IMR-90 (cell line): ENCODE measurements at regions not wholly inside any gene's neighbourhood (a gene's known extent, or its start where the extent isn't known, plus 50 kb on each side); places are given as distances from the start of the nearest gene placed in this dataset.

Source experiments
- ATAC-seq: fragments of 200-7000 bp; cut with Tn5 transposase; 2 replicates; pipeline ENCODE4 v1.9.1; 2020; ENCODE audit warnings: low read depth, mild to moderate bottlenecking, moderate library complexity
- BruUV-seq: library from RNA; stranded (reverse); fragments of 400-500 nt; replicated peaks from 2 replicates; lab custom pipeline; 2021; lab: Mats Ljungman, UMichigan
- CTCF ChIA-PET: fragments of 300-600 bp; formaldehyde crosslinking; extraction: SDS; loops from one replicate; lab custom pipeline; 2021; ENCODE audit warnings: antibody characterized with exemption; lab: Yijun Ruan, JAX
- POLR2A ChIA-PET: fragments of 300-600 bp; sonication (Branson Sonifier 250); formaldehyde crosslinking; loops from one replicate; lab custom pipeline; 2022; ENCODE audit warnings: antibody characterized with exemption; ENCODE audit not compliant: unreplicated experiment; lab: Charles Lee
- DNase-seq: peaks from one replicate; pipeline ENCODE4 v3.0.0; 2013
- H2AFZ ChIP-seq: replicated peaks from 2 replicates; pipeline ENCODE3; 2013; ENCODE audit warnings: low read length, mild to moderate bottlenecking; ENCODE audit not compliant: poor library complexity
- H2AK5ac ChIP-seq: 2 replicates; pipeline ENCODE4 v1.6.1; 2013; ENCODE audit warnings: low read depth, low read length, inconsistent platforms
- H2AK9ac ChIP-seq: replicated peaks from 2 replicates; pipeline ENCODE3; 2013; ENCODE audit warnings: mild to moderate bottlenecking, low read depth, low read length, moderate library complexity; ENCODE audit not compliant: poor library complexity
- H2BK120ac ChIP-seq: 2 replicates; pipeline ENCODE4 v1.6.1; 2013; ENCODE audit warnings: low read depth, low read length, inconsistent platforms
- H2BK15ac ChIP-seq: 3 replicates; pipeline ENCODE4 v1.6.1; 2013; ENCODE audit warnings: low read depth, low read length, inconsistent platforms
- H2BK20ac ChIP-seq: 2 replicates; pipeline ENCODE4 v1.6.1; 2013; ENCODE audit warnings: low read depth, mild to moderate bottlenecking, inconsistent platforms, low read length, moderate library complexity
- H2BK5ac ChIP-seq: 2 replicates; pipeline ENCODE4 v1.6.1; 2013; ENCODE audit warnings: mild to moderate bottlenecking, low read depth, low read length, inconsistent platforms; ENCODE audit not compliant: poor library complexity, severe bottlenecking
- H3K14ac ChIP-seq: replicated peaks from 2 replicates; pipeline ENCODE4 v1.6.1; 2013; ENCODE audit warnings: low read depth, low read length, inconsistent platforms
- H3K18ac ChIP-seq: 2 replicates; pipeline ENCODE4 v1.6.1; 2013; ENCODE audit warnings: low read depth, low read length, control low read depth
- H3K23ac ChIP-seq: 2 replicates; pipeline ENCODE4 v1.6.1; 2013; ENCODE audit warnings: low read depth, low read length, inconsistent platforms
- H3K27ac ChIP-seq: 2 replicates; pipeline ENCODE4 v1.5.1; 2013; ENCODE audit warnings: mild to moderate bottlenecking, control low read depth, low read length; ENCODE audit not compliant: insufficient read depth
- H3K27me3 ChIP-seq: 2 replicates; pipeline ENCODE4 v1.6.1; 2013; ENCODE audit warnings: low read length; ENCODE audit not compliant: control insufficient read depth, insufficient read depth
- H3K36me3 ChIP-seq: 2 replicates; pipeline ENCODE4 v1.6.1; 2013; ENCODE audit warnings: low read length, mixed read lengths; ENCODE audit not compliant: control insufficient read depth, insufficient read depth
- H3K4ac ChIP-seq: 2 replicates; pipeline ENCODE4 v1.6.1; 2013; ENCODE audit warnings: low read depth, low read length, inconsistent platforms
- H3K4me1 ChIP-seq: 2 replicates; pipeline ENCODE4 v1.6.1; 2013; ENCODE audit warnings: low read length, mixed read lengths; ENCODE audit not compliant: control insufficient read depth, insufficient read depth
- H3K4me2 ChIP-seq: 2 replicates; pipeline ENCODE4 v1.6.1; 2013; ENCODE audit warnings: low read depth, mild to moderate bottlenecking, control low read depth, low read length, moderate library complexity
- H3K4me3 ChIP-seq: 2 replicates; pipeline ENCODE4 v1.5.1; 2013; ENCODE audit warnings: low read depth, mild to moderate bottlenecking, control low read depth, low read length, moderate library complexity; ENCODE audit not compliant: insufficient read depth
- H3K56ac ChIP-seq: 2 replicates; pipeline ENCODE4 v1.6.1; 2013; ENCODE audit warnings: low read length, inconsistent platforms; ENCODE audit not compliant: insufficient read depth; ENCODE audit errors: extremely low read depth
- H3K79me1 ChIP-seq, 2 experiments: 2 replicates each; pipeline ENCODE4 v1.6.1; 2013; ENCODE audit warnings: low read length in 2 of 2, inconsistent platforms in 1 of 2, low read depth in 1 of 2
- H3K9ac ChIP-seq: 2 replicates; pipeline ENCODE4 v1.6.1; 2013; ENCODE audit warnings: low read depth, low read length, control low read depth
- H3K9me1 ChIP-seq: 2 replicates; pipeline ENCODE4 v1.6.1; 2013; ENCODE audit warnings: low read length, inconsistent platforms; ENCODE audit not compliant: insufficient read depth
- H3K9me3 ChIP-seq: 2 replicates; pipeline ENCODE4 v1.6.1; 2013; ENCODE audit warnings: low read length; ENCODE audit not compliant: control insufficient read depth, insufficient read depth
- H4K20me1 ChIP-seq: 2 replicates; pipeline ENCODE4 v1.6.1; 2013; ENCODE audit warnings: low read length, inconsistent platforms; ENCODE audit not compliant: insufficient read depth
- H4K5ac ChIP-seq: 2 replicates; pipeline ENCODE4 v1.6.1; 2013; ENCODE audit warnings: mild to moderate bottlenecking, low read depth, low read length, control low read depth
- H4K8ac ChIP-seq, 2 experiments: 2 replicates each; pipeline ENCODE4 v1.6.1; 2013; ENCODE audit warnings: low read depth in 2 of 2, low read length in 2 of 2, control low read depth in 1 of 2, inconsistent platforms in 1 of 2
- H4K91ac ChIP-seq: 2 replicates; pipeline ENCODE4 v1.6.1; 2013; ENCODE audit warnings: low read depth, low read length, inconsistent platforms; ENCODE audit not compliant: insufficient read depth
- BHLHE40 ChIP-seq: fragments of 150-350 bp; IDR thresholded peaks from 2 replicates; pipeline ENCODE4 v1.6.1; 2016; ENCODE audit warnings: mild to moderate bottlenecking, low read depth, low read length
- CEBPB ChIP-seq: IDR thresholded peaks from 2 replicates; pipeline ENCODE4 v1.6.1; 2012; ENCODE audit warnings: low read depth, low read length, improper control_type of control experiment
- CHD1 ChIP-seq: IDR thresholded peaks from 2 replicates; pipeline ENCODE4 v1.6.1; 2012; ENCODE audit warnings: low read depth, low read length, improper control_type of control experiment
- MAFK ChIP-seq: IDR thresholded peaks from 2 replicates; pipeline ENCODE4 v1.6.1; 2012; ENCODE audit warnings: low read depth, low read length, improper control_type of control experiment
- MXI1 ChIP-seq: IDR thresholded peaks from 2 replicates; pipeline ENCODE4 v1.6.1; 2012; ENCODE audit warnings: low read depth, mild to moderate bottlenecking, low read length, moderate library complexity, borderline replicate concordance
- POLR2A ChIP-seq: IDR thresholded peaks from 2 replicates; pipeline ENCODE4 v1.6.1; 2012; ENCODE audit warnings: mild to moderate bottlenecking, low read depth, low read length
- RAD21 ChIP-seq: IDR thresholded peaks from 2 replicates; pipeline ENCODE4 v1.6.1; 2012; ENCODE audit warnings: low read length, improper control_type of control experiment
- RCOR1 ChIP-seq: IDR thresholded peaks from 2 replicates; pipeline ENCODE4 v1.6.1; 2012; ENCODE audit warnings: mild to moderate bottlenecking, low read length, improper control_type of control experiment; ENCODE audit not compliant: insufficient replicate concordance
- RFX5 ChIP-seq: IDR thresholded peaks from 2 replicates; pipeline ENCODE4 v1.8.0; 2012; ENCODE audit warnings: low read depth, mild to moderate bottlenecking, low read length, moderate library complexity
- SMC3 ChIP-seq: fragments of 150-350 bp; IDR thresholded peaks from 2 replicates; pipeline ENCODE4 v1.6.1; 2016; ENCODE audit warnings: low read depth, mild to moderate bottlenecking, antibody characterized with exemption, low read length, moderate library complexity
- WGBS, 2 experiments: methylation state at CpG; one replicate each; pipeline versions ENCODE4 v1.1.5 to v1.1.7; 2013; ENCODE audit warnings: missing lambda C conversion rate in 2 of 2; ENCODE audit not compliant: insufficient read length in 1 of 2; ENCODE audit errors: extremely low coverage in 2 of 2; 5-methylcytosine and 5-hydroxymethylcytosine counted together
- dilution Hi-C: fragments of 300-500 bp; cut with HindIII; formaldehyde crosslinking; loops from one replicate; pipeline ENCODE4 v1.14.3; 2018; ENCODE audit warnings: low sequenced_read_pairs; ENCODE audit not compliant: unreplicated experiment
- in situ Hi-C: fragments of 300-500 bp; cut with MboI; formaldehyde crosslinking; loops from 3 replicates; pipeline ENCODE4 v1.14.3; 2019; ENCODE audit warnings: low sequenced_read_pairs, inconsistent platforms, mixed read lengths
- intact Hi-C: fragments of 100-400 bp; cut with micrococcal nuclease; formaldehyde crosslinking; loops from 2 replicates; pipeline ENCODE4 v1.10.0; 2022
- TF ChIP-seq, protein P1 (sequence below): fragments of 150-350 bp; IDR thresholded peaks from 2 replicates; pipeline ENCODE4 v1.6.1; 2016; ENCODE audit warnings: low read depth, mild to moderate bottlenecking, low read length, moderate library complexity, borderline replicate concordance

DNA sequence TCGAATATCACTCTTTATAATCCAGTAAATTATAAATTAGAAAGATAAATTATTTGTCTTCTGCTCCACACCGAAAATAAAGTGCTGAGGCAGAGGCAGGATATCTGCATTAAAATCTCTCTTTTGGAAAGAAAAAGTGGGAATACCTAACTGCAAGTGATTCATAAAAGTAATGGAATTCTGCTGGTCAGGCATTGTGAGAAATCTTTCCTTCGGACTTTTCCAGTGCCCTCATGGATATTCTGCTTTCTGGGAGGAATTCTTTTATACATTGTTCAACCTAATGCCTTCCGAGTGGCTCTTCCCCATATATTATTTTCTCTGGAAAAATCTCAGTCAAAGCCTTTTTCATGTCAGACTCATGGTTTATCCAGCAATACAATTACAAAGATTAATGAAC, 158.3 kb upstream of the RNPC3 start:
- H3K56ac ChIP-seq = no peak overlapping the region
- H3K23ac ChIP-seq = no peak overlapping the region
- no peak overlapping the region for H2BK20ac ChIP-seq
- CTCF ChIA-PET = no interaction called here
- H3K9me1 ChIP-seq = no peaks in the 10 kb centered on the region
- no peaks in the 10 kb centered on the region for H3K4me1 ChIP-seq
- H4K91ac ChIP-seq = no peak overlapping the region
- no peak overlapping the region for H3K4me3 ChIP-seq
- no TSS peak for BruUV-seq
- no peak overlapping the region for H2BK15ac ChIP-seq
- dilution Hi-C loops (no loop called here), intact Hi-C loops (no loop called here), in situ Hi-C loops (no loop called here)
- no peak overlapping the region for H3K4me2 ChIP-seq
- no peak for TF ChIP-seq BHLHE40
- no peak for TF ChIP-seq RAD21
- no peak for TF ChIP-seq MXI1
- TF ChIP-seq, protein P1, sequence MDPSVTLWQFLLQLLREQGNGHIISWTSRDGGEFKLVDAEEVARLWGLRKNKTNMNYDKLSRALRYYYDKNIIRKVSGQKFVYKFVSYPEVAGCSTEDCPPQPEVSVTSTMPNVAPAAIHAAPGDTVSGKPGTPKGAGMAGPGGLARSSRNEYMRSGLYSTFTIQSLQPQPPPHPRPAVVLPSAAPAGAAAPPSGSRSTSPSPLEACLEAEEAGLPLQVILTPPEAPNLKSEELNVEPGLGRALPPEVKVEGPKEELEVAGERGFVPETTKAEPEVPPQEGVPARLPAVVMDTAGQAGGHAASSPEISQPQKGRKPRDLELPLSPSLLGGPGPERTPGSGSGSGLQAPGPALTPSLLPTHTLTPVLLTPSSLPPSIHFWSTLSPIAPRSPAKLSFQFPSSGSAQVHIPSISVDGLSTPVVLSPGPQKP = no peak
- no peak for TF ChIP-seq RCOR1
- TF ChIP-seq POLR2A = no peak
- no peak for TF ChIP-seq SMC3
- no peak for TF ChIP-seq CEBPB
- TF ChIP-seq MAFK = no peak
- no peak for TF ChIP-seq CHD1
- TF ChIP-seq RFX5 = no peak
- H3K27ac ChIP-seq = no peak overlapping the region
- no peaks in the 10 kb centered on the region for H3K36me3 ChIP-seq
- WGBS, 2 experiments = no CpG with 5 or more reads among the region's 4 CpGs
- no peak overlapping the region for H2AK5ac ChIP-seq
- H2BK120ac ChIP-seq = no peak overlapping the region
- H2AFZ ChIP-seq = no peak overlapping the region
- no peak overlapping the region for H3K4ac ChIP-seq
- no peaks in the 10 kb centered on the region for H3K79me1 ChIP-seq
- no peak overlapping the region for H2AK9ac ChIP-seq
- H3K9me3 ChIP-seq = no peaks in the 10 kb centered on the region
- ATAC-seq = no peak
- H3K18ac ChIP-seq = no peak overlapping the region
- H4K8ac ChIP-seq = no peak overlapping the region
- DNase-seq = no peak
- no peak overlapping the region for H4K5ac ChIP-seq
- no peaks in the 10 kb centered on the region for H4K20me1 ChIP-seq
- no peak overlapping the region for H2BK5ac ChIP-seq
- no peaks in the 10 kb centered on the region for H3K27me3 ChIP-seq
- POLR2A ChIA-PET = no interaction called here
- no peak overlapping the region for H3K14ac ChIP-seq
- H3K9ac ChIP-seq = no peak overlapping the region
